Pancreas (tissue), 10 donors: ENCODE measurements at regions not wholly inside any gene's neighbourhood (a gene's known extent, or its start where the extent isn't known, plus 50 kb on each side); places are given as distances from the start of the nearest gene placed in this dataset.
A peak's percentile ranks its signal among the peaks of the same experiment; 100 is the strongest.

Experiments used
- ATAC-seq, 4 donors: fragments of 200-7000 bp; cut with Tn5 transposase; one replicate each; pipeline versions ENCODE4 v1.8.0 to v1.9.1; 2020; ENCODE audit warnings: mild to moderate bottlenecking in 4 of 4, moderate library complexity in 4 of 4
- DNase-seq, 6 donors: peaks; one replicate each; pipeline ENCODE4 v3.0.0-alpha.2; 2020
- FAIRE-seq: peaks from 2 replicates; lab custom pipeline; 2012; peaks lifted over from hg19 to GRCh38; lab: Jason Lieb, UNC
- H3K27ac ChIP-seq, 4 donors: fragments of 200-600 bp; sonication (generic); 1 replicate in 3 of 4; 2 replicates in 1 of 4; pipeline versions ENCODE4 v1.5.0 to v1.8.0; 2020
- H3K27me3 ChIP-seq, 4 donors: fragments of 200-600 bp; one replicate each; pipeline ENCODE4 v1.8.0; 2021
- H3K36me3 ChIP-seq, 3 donors: fragments of 200-600 bp; sonication (generic) in 1 of 3; one replicate each; pipeline versions ENCODE4 v1.5.0 to v1.8.0; 2020 to 2021
- H3K4me1 ChIP-seq, 3 donors: fragments of 200-600 bp; one replicate each; pipeline ENCODE4 v1.8.0; 2021
- H3K4me3 ChIP-seq, 4 donors: fragments of 200-600 bp; sonication (generic) in 2 of 4; one replicate each; pipeline versions ENCODE4 v1.5.0 to v1.8.0; 2020 to 2021
- H3K9me3 ChIP-seq, 4 donors: fragments of 200-600 bp; one replicate each; pipeline ENCODE4 v1.8.0; 2021
- CTCF ChIP-seq, 4 donors: fragments of 200-600 bp; sonication (generic) in 3 of 4; IDR thresholded peaks; one replicate each; pipeline versions ENCODE4 v1.5.0 to v1.8.0; 2021; ENCODE audit warnings: antibody characterized with exemption in 4 of 4
- WGBS, 2 donors: extraction: QIAGEN DNeasy Blood & Tissue Kit; methylation state at CpG; one replicate each; pipeline ENCODE4 v1.1.7; 2013; 5-methylcytosine and 5-hydroxymethylcytosine counted together
- intact Hi-C, 3 donors: fragments of 100-400 bp; cut with DNase I; formaldehyde crosslinking; loops; one replicate each; pipeline versions ENCODE4 v1.11.1 to v1.14.2; 2022
- donor health status: healthy with polysubstance abuse.
- donor health status: DM: no; HTN: no; CAD: no; lungs with moderate emphysema.
- donor health status: DM: no; HTN: no; CAD: no.
- donor health status: control.
- donor health status: control.
- donor health status: Bipolar disorder and iron deficiency.
- donor health status: DM: yes; HTN: yes; CAD: no.
- donor health status: DM: no; HTN: no; CAD: no.
- donor health status: DM: no; HTN: no; CAD: no.
- donor health status: DM: yes; HTN: yes; CAD: no.

GRCh38 chr20:52410182-52410647 is 218.6 kb upstream of the ZFP64 start:
- DNase-seq: no peak
- Histone ChIP-seq H3K4me1 (no peaks in the 10 kb centered on the region), H3K9me3 (no peaks in the 10 kb centered on the region), H3K27ac (no peak overlapping the region), H3K27me3 (no peaks in the 10 kb centered on the region), H3K4me3 (no peak overlapping the region), H3K36me3 (no peaks in the 10 kb centered on the region)
- peak in 1 of 4 donors; percentile 43 for ATAC-seq
- TF ChIP-seq CTCF (IDR thresholded peaks at IDR 0.05): no peak
- FAIRE-seq: no peak
- intact Hi-C loops: no loop called here
- WGBS, 2 donors: 37 to 39% methylated on average over 11 of the region's 11 CpGs

DNA sequence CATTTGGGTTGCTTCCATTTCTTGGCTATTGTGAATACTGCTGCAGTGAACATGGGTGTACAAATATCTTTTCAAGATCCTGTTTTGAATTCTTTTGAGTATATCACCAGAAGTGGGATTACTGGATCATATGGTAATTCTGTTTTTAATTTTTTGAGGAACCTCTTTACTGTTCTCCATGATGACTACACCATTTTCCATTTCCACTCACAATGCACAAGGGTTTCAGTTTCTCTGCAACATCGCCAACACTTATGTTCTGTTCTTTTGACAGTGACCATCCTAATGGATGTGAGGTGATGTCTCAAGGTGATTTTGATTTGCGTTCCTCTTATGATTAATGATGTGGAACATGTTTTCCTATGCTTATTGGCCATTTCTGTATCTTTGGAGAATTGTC is 214.4 kb upstream of the ZFP64 start:
- no peaks in the 10 kb centered on the region for H3K36me3 ChIP-seq
- H3K4me1 ChIP-seq: no peaks in the 10 kb centered on the region
- H3K4me3 ChIP-seq: no peak overlapping the region
- TF ChIP-seq CTCF (IDR thresholded peaks at IDR 0.05): no peak
- DNase-seq (no peak), ATAC-seq (no peak), FAIRE-seq (no peak)
- intact Hi-C loops: no loop called here
- 80 to 91% methylated on average over 2 of the region's 2 CpGs for whole genome bisulfite sequencing, 2 donors
- no peaks in the 10 kb centered on the region for H3K27me3 ChIP-seq
- no peaks in the 10 kb centered on the region for H3K9me3 ChIP-seq
- no peak overlapping the region for H3K27ac ChIP-seq

GRCh38 chr20:52405417-52405816 is 213.8 kb upstream of the ZFP64 start:
- ATAC-seq: no peak
- WGBS, 2 donors: 27 to 43% methylated on average over 1 of the region's 1 CpG

DNA sequence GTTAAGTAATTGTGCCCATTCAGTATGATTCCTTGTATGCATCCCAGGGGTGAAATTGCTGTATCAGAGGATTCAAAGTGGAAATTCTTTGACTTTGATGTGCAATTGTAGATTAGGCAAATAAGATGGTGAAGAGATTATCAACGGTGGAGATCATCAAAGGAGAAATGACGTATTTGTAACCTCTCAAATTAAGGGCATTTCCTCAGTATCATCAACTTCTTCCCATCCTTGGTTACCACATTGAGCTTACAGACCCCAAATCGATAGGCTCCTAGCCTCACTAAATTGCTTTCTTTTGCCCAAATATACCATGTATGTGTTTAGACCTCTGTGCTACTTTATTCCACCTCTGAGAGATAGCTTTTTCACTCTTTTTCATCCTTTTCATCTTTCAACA is 213.1 kb upstream of the ZFP64 start:
- FAIRE-seq: no peak
- H3K4me1 ChIP-seq: no peaks in the 10 kb centered on the region
- TF ChIP-seq CTCF (IDR thresholded peaks at IDR 0.05): no peak
- ATAC-seq: no peak
- no peak for DNase-seq
- no peak overlapping the region for H3K27ac ChIP-seq
- H3K27me3 ChIP-seq: no peaks in the 10 kb centered on the region
- intact Hi-C loops: no loop called here
- no peaks in the 10 kb centered on the region for H3K9me3 ChIP-seq
- H3K4me3 ChIP-seq: no peak overlapping the region
- H3K36me3 ChIP-seq: no peaks in the 10 kb centered on the region
- WGBS, 2 donors: 43 to 61% methylated on average over 3 of the region's 3 CpGs

More at GRCh38 chr20:52405417-52405816, 213.8 kb upstream of the ZFP64 start:
- no peaks in the 10 kb centered on the region for H3K36me3 ChIP-seq
- DNase-seq (no peak), FAIRE-seq (no peak)
- no peaks in the 10 kb centered on the region for H3K27me3 ChIP-seq
- H3K9me3 ChIP-seq: no peaks in the 10 kb centered on the region
- no peak overlapping the region for H3K27ac ChIP-seq
- no peaks in the 10 kb centered on the region for H3K4me1 ChIP-seq
- intact Hi-C loops: no loop called here
- TF ChIP-seq CTCF (IDR thresholded peaks at IDR 0.05): no peak
- no peak overlapping the region for H3K4me3 ChIP-seq

DNA sequence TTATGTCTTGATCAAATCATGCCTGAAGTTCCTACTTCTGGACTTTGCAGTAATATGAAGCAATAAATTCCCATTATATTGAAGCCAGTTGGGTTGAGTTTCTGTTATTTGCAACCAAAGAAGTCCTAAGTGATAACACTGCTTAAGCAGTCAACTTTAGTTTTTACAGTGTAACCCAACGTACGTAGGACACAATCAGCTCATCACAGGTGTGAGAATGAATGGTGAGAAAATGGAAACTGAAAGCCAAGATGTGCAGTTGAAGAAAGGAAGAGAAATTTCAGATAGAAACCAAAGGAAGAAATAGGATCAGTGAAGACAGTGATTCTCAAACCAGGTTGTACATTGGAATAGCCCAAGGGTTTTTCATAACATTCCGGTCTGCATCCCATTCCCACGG is 211.4 kb upstream of the ZFP64 start:
- H3K9me3 ChIP-seq: no peaks in the 10 kb centered on the region
- H3K27me3 ChIP-seq: no peaks in the 10 kb centered on the region
- intact Hi-C loops: no loop called here
- DNase-seq (no peak), FAIRE-seq (no peak), ATAC-seq (no peak)
- WGBS, 2 donors: 75 to 93% methylated on average over 4 of the region's 4 CpGs
- H3K4me1 ChIP-seq: no peaks in the 10 kb centered on the region
- TF ChIP-seq CTCF (IDR thresholded peaks at IDR 0.05): no peak
- H3K36me3 ChIP-seq: no peaks in the 10 kb centered on the region
- no peak overlapping the region for H3K4me3 ChIP-seq
- H3K27ac ChIP-seq: no peak overlapping the region
